ENCODE measurements at regions not wholly inside any gene's neighbourhood (a gene's known extent, or its start where the extent isn't known, plus 50 kb on each side); places are given as distances from the start of the nearest gene placed in this dataset.

DNA sequence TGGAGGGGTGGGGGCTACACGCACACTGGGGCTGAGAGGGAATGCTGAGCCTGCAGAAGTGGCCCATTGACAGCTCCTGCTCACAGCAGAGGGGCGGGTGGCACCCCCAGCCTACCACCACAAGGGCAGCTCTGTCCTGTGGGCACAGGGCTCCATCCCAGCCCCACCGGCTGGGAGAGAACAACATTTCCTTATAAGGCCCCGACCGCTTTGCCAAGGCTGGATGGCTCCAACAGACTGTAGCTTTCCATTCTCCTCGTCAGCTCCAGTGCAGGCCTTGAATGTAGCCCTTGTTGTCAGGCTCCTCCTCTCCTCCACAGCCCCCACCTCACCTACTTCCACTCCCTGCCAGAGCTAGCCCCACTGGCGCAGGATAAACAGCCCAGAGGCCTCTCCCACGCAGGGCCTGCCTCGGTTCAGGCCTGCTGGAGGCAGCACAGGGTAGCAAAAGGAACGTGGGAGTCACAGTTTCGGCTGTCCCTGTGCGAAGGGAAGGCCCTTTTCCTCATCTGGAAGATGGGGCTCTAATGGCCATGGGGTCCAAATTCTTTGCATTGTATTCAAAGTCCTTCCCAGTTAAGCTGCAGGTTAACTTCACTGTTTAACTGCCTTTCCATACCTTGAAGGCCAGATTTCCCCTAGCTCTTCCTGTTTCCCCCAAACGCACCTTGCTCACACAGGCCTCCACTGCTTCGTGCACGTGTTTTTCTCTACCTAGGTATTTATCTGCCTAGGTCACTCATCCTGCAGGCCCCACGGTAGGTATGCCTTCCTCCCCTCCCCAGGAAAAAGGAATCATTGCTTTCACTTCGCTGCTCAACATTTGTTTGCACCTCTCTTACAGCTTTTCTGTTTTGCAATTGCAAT lies 101.6 kb upstream of the LPP start:
- ChIA-PET CTCF (interaction anchor here (1.1 kb wide), 1 partner anchor 305 kb away, joined by 3 read pairs; no protein-coding TSS in a partner anchor), RAD21 (ENCODE audit: unreplicated experiment) (no interaction called here), SMC1A (ENCODE audit: uncharacterized antibody, unreplicated experiment) (no interaction called here), POLR2A (no interaction called here)
- H3K4me1 ChIP-seq (ENCODE audit: control insufficient read depth, insufficient read depth, low read length): no peaks in the 10 kb centered on the region
- TF ChIP-seq RAD21 (IDR thresholded peaks at IDR 0.05; ENCODE audit: insufficient read depth, low read depth, low read length) (no peak), BACH1 (IDR thresholded peaks at IDR 0.05; ENCODE audit: borderline replicate concordance) (no peak), MTA2 (IDR thresholded peaks at IDR 0.05; ENCODE audit: low read depth) (no peak)
- H3K4me2 ChIP-seq (ENCODE audit: control insufficient read depth, insufficient read depth): no peak overlapping the region
- ATAC-seq (no peak), FAIRE-seq (no peak), DNase-seq (ENCODE audit: low read depth, low spot score) (no peak)
- in situ Hi-C loops (cut with MboI) (no loop called here), intact Hi-C loops (cut with micrococcal nuclease; ENCODE audit: unreplicated experiment) (no loop called here)
- no TSS peak for BruUV-seq (replicated peaks)
- H3K36me3 ChIP-seq (ENCODE audit: control insufficient read depth in 2 of 2, insufficient read depth in 2 of 2, low read length in 1 of 2): no peaks in the 10 kb centered on the region
- H3K4me3 ChIP-seq: no peak overlapping the region
- H2AFZ ChIP-seq (ENCODE audit: control insufficient read depth, low read depth, low read length): no peak overlapping the region
- no peaks in the 10 kb centered on the region for H4K20me1 ChIP-seq (ENCODE audit: control insufficient read depth, insufficient read depth)
- H3K27ac ChIP-seq (ENCODE audit: control insufficient read depth, insufficient read depth): no peak overlapping the region
- H3K9ac ChIP-seq (ENCODE audit: control insufficient read depth, insufficient read depth, low read length): no peak overlapping the region
- no peaks in the 10 kb centered on the region for H3K9me3 ChIP-seq (replicated peaks; ENCODE audit: control insufficient read depth, insufficient read depth, low read length)
- no peaks in the 10 kb centered on the region for H3K79me2 ChIP-seq (ENCODE audit: control insufficient read depth, insufficient read depth, low read length)
- H3K27me3 ChIP-seq (replicated peaks in 1 of 2; ENCODE audit: control insufficient read depth in 2 of 2, insufficient read depth in 2 of 2, low read length in 1 of 2): peaks cover 5 to 7% of the 10 kb centered on the region in 2 experiments
- 39% methylated on average over 16 of the region's 17 CpGs for WGBS (ENCODE audit: insufficient coverage, insufficient replicate concordance, low lambda C conversion rate, missing lambda C conversion rate)

- H3K4me3 ChIP-seq: no peak overlapping the region
- no peaks in the 10 kb centered on the region for H3K4me1 ChIP-seq (ENCODE audit: control insufficient read depth, insufficient read depth, low read length)
- ChIA-PET SMC1A (ENCODE audit: uncharacterized antibody, unreplicated experiment) (no interaction called here), POLR2A (no interaction called here), CTCF (interaction anchor here (1.1 kb wide), 1 partner anchor 306 kb away, joined by 3 read pairs; no protein-coding TSS in a partner anchor), RAD21 (ENCODE audit: unreplicated experiment) (no interaction called here)
- H4K20me1 ChIP-seq (ENCODE audit: control insufficient read depth, insufficient read depth): no peaks in the 10 kb centered on the region
- H3K36me3 ChIP-seq (ENCODE audit: control insufficient read depth in 2 of 2, insufficient read depth in 2 of 2, low read length in 1 of 2): no peaks in the 10 kb centered on the region
- 90% methylated on average over 1 of the region's 1 CpG for WGBS (ENCODE audit: insufficient coverage, insufficient replicate concordance, low lambda C conversion rate, missing lambda C conversion rate)
- no peak overlapping the region for H3K4me2 ChIP-seq (ENCODE audit: control insufficient read depth, insufficient read depth)
- intact Hi-C loops (cut with micrococcal nuclease; ENCODE audit: unreplicated experiment): no loop called here
- H3K9me3 ChIP-seq (replicated peaks; ENCODE audit: control insufficient read depth, insufficient read depth, low read length): no peaks in the 10 kb centered on the region
- FAIRE-seq: no peak
- H2AFZ ChIP-seq (ENCODE audit: control insufficient read depth, low read depth, low read length): no peak overlapping the region
- in situ Hi-C loops (cut with MboI): no loop called here
- DNase-seq (ENCODE audit: low read depth, low spot score): no peak
- H3K27ac ChIP-seq (ENCODE audit: control insufficient read depth, insufficient read depth): no peak overlapping the region
- H3K79me2 ChIP-seq (ENCODE audit: control insufficient read depth, insufficient read depth, low read length): no peaks in the 10 kb centered on the region
- H3K27me3 ChIP-seq (replicated peaks in 1 of 2; ENCODE audit: control insufficient read depth in 2 of 2, insufficient read depth in 2 of 2, low read length in 1 of 2): peaks cover 5 to 7% of the 10 kb centered on the region in 2 experiments
- no peak for TF ChIP-seq PML (IDR thresholded peaks at IDR 0.05; ENCODE audit: low read length)
- H3K9ac ChIP-seq (ENCODE audit: control insufficient read depth, insufficient read depth, low read length): no peak overlapping the region
- no peak for ATAC-seq
- BruUV-seq (replicated peaks): no TSS peak
These were observed 101.0 kb upstream of the LPP start for GRCh38 chr3:188053036-188053340.
